Endothelial cell of umbilical vein (primary cell): ENCODE measurements at regions not wholly inside any gene's neighbourhood (a gene's known extent, or its start where the extent isn't known, plus 50 kb on each side); places are given as distances from the start of the nearest gene placed in this dataset.

Experiments used
- BruUV-seq: library from RNA; stranded (reverse); fragments of 400-500 nt; replicated peaks from 2 replicates; lab custom pipeline; 2021; lab: Mats Ljungman, UMichigan
- CTCF ChIA-PET: fragments of 300-600, 350-600 bp; sonication (Branson Sonifier 250); formaldehyde crosslinking; loops from one replicate; lab custom pipeline; 2021; ENCODE audit warnings: antibody characterized with exemption, inconsistent platforms; lab: Charles Lee
- POLR2A ChIA-PET: fragments of 300-600, 350-600 bp; sonication (Branson Sonifier 250); formaldehyde crosslinking; loops from one replicate; lab custom pipeline; 2021; ENCODE audit warnings: antibody characterized with exemption, inconsistent platforms; lab: Charles Lee
- DNase-seq: peaks from one replicate; pipeline ENCODE4 v3.0.0-alpha.2; 2011; ENCODE audit warnings: low read depth, low spot score
- FAIRE-seq: peaks from 2 replicates; lab custom pipeline; 2011; peaks lifted over from hg19 to GRCh38; lab: Jason Lieb, UNC
- H2AFZ ChIP-seq: 2 replicates; pipeline ENCODE4 v1.6.0; 2012; ENCODE audit warnings: low read depth, low read length, control low read depth, inconsistent platforms
- H3K27ac ChIP-seq: 2 replicates; pipeline ENCODE4 v1.5.1; 2011; ENCODE audit warnings: low read depth, mild to moderate bottlenecking, control low read depth, low read length, moderate library complexity; ENCODE audit not compliant: insufficient read depth
- H3K27me3 ChIP-seq, 2 experiments: 2 replicates each; pipeline versions ENCODE4 v1.6.0 to v1.6.1; 2011; ENCODE audit warnings: low read length in 2 of 2, mixed read lengths in 1 of 2; ENCODE audit not compliant: control insufficient read depth in 2 of 2, insufficient read depth in 2 of 2
- H3K36me3 ChIP-seq, 2 experiments: 2 replicates in 1 of 2; 3 replicates in 1 of 2; pipeline ENCODE4 v1.5.1; 2011; ENCODE audit warnings: low read length in 2 of 2, mild to moderate bottlenecking in 1 of 2, moderate library complexity in 1 of 2; ENCODE audit not compliant: control insufficient read depth in 2 of 2, insufficient read depth in 2 of 2; ENCODE audit errors: extremely low read depth in 1 of 2
- H3K4me1 ChIP-seq: 3 replicates; pipeline ENCODE4 v1.5.1; 2011; ENCODE audit warnings: mild to moderate bottlenecking, low read length; ENCODE audit not compliant: control insufficient read depth, insufficient read depth; ENCODE audit errors: extremely low read depth
- H3K4me2 ChIP-seq: 2 replicates; pipeline ENCODE4 v1.6.1; 2011; ENCODE audit warnings: low read length, control low read depth, mixed read lengths; ENCODE audit not compliant: insufficient read depth
- H3K4me3 ChIP-seq, 3 experiments: fragments of 200-600 bp in 1 of 3; sonication (generic), shearing (Covaris generic) in 1 of 3; replicated peaks in 1 of 3; 2 replicates each; pipeline ENCODE4 v1.5.1; 2011 to 2016; ENCODE audit warnings: control low read depth in 3 of 3, low read length in 3 of 3, mild to moderate bottlenecking in 2 of 3, inconsistent platforms in 1 of 3, low read depth in 1 of 3, moderate library complexity in 1 of 3; ENCODE audit not compliant: insufficient read depth in 1 of 3
- H3K79me2 ChIP-seq: 2 replicates; pipeline ENCODE4 v1.6.0; 2012; ENCODE audit warnings: low read length, inconsistent platforms; ENCODE audit not compliant: control insufficient read depth, insufficient read depth
- H3K9ac ChIP-seq: replicated peaks from 2 replicates; pipeline ENCODE3; 2011; ENCODE audit warnings: low read length, control low read depth; ENCODE audit not compliant: insufficient read depth; ENCODE audit errors: extremely low read depth
- H3K9me1 ChIP-seq: replicated peaks from 3 replicates; pipeline ENCODE4 v1.6.0; 2011; ENCODE audit warnings: mild to moderate bottlenecking, low read length; ENCODE audit not compliant: control insufficient read depth, insufficient read depth; ENCODE audit errors: extremely low read depth
- H3K9me3 ChIP-seq: replicated peaks from 2 replicates; pipeline ENCODE4 v1.5.1; 2012; ENCODE audit warnings: low read length, inconsistent platforms; ENCODE audit not compliant: control insufficient read depth, insufficient read depth
- H4K20me1 ChIP-seq: replicated peaks from 2 replicates; pipeline ENCODE3; 2011; ENCODE audit warnings: mild to moderate bottlenecking, low read length; ENCODE audit not compliant: control insufficient read depth, insufficient read depth; ENCODE audit errors: extremely low read depth
- EZH2 ChIP-seq: IDR thresholded peaks from 2 replicates; pipeline ENCODE4 v1.6.1; 2012; ENCODE audit warnings: borderline replicate concordance, low read depth, mild to moderate bottlenecking, moderate library complexity, low read length, inconsistent platforms; ENCODE audit not compliant: severe bottlenecking
- FOS ChIP-seq: IDR thresholded peaks from 2 replicates; pipeline ENCODE4 v1.6.1; 2011; ENCODE audit warnings: mild to moderate bottlenecking, low read length, moderate library complexity, borderline replicate concordance; ENCODE audit not compliant: insufficient read depth
- GATA2 ChIP-seq: IDR thresholded peaks from 2 replicates; pipeline ENCODE4 v1.7.0; 2011; ENCODE audit warnings: low read depth, mild to moderate bottlenecking, moderate library complexity, mixed read lengths, low read length; ENCODE audit not compliant: insufficient read length, insufficient read depth
- JUN ChIP-seq: IDR thresholded peaks from 2 replicates; pipeline ENCODE4 v1.6.1; 2011; ENCODE audit warnings: borderline replicate concordance, low read depth; ENCODE audit not compliant: insufficient read length, insufficient read depth
- MYC ChIP-seq: IDR thresholded peaks from one replicate; pipeline ENCODE4 v1.6.1; 2011; ENCODE audit warnings: mild to moderate bottlenecking, low read depth, low read length
- POLR2A ChIP-seq: IDR thresholded peaks from 2 replicates; pipeline ENCODE4 v1.6.1; 2012; ENCODE audit warnings: low read depth, mild to moderate bottlenecking, control low read depth, low read length
- POLR2AphosphoS5 ChIP-seq: IDR thresholded peaks from 2 replicates; pipeline ENCODE4 v1.6.1; 2012; ENCODE audit warnings: low read depth, mild to moderate bottlenecking, control low read depth, low read length, moderate library complexity; ENCODE audit not compliant: insufficient read depth
- dilution Hi-C: fragments of 300-500 bp; cut with MboI; formaldehyde crosslinking; loops from one replicate; pipeline ENCODE4 v1.15.0; 2019; ENCODE audit warnings: low sequenced_read_pairs; ENCODE audit not compliant: extremely low pct_ligation_motif_present
- intact Hi-C: fragments of 100-400 bp; cut with micrococcal nuclease; formaldehyde crosslinking; loops from one replicate; pipeline ENCODE4 v1.10.0; 2022
- TF ChIP-seq, protein P1 (sequence below): IDR thresholded peaks from 2 replicates; pipeline ENCODE4 v1.6.1; 2011; ENCODE audit not compliant: insufficient read depth, insufficient read length
- TF ChIP-seq, protein P2 (sequence below), 2 donors: IDR thresholded peaks; 1 replicate in 1 of 2; 2 replicates in 1 of 2; pipeline ENCODE4 v1.5.1; 2011; ENCODE audit warnings: low read length in 2 of 2, mild to moderate bottlenecking in 2 of 2, moderate library complexity in 2 of 2, control low read depth in 1 of 2, inconsistent platforms in 1 of 2, low read depth in 1 of 2; ENCODE audit not compliant: insufficient read depth in 1 of 2; ENCODE audit errors: extremely low read depth in 1 of 2

DNA sequence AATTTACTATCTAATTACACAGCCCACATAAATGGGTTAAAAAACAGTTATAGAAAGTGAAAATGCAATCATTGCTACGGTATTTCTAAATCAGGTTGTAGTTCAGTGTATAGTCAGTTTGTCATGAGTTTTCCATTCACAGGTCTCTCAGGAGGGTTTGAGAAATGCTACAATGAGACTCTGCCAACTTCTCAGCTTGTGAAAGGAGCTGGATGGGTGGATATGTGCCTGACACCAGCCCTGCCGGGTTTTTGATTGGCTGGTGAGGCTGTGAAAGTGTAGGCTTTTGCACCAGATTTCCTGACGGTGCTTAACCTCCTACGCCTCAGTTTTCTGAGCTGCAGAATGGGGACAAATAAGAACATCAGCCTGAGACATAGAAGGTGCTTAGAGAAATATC, 102.6 kb upstream of the SMIM21 start:
- H4K20me1 ChIP-seq, result no peaks in the 10 kb centered on the region
- no peaks in the 10 kb centered on the region for H3K9me1 ChIP-seq
- no peak overlapping the region for H3K4me3 ChIP-seq
- no peak for FAIRE-seq
- no peak for TF ChIP-seq POLR2AphosphoS5
- no peak for TF ChIP-seq EZH2
- TF ChIP-seq, protein P1, sequence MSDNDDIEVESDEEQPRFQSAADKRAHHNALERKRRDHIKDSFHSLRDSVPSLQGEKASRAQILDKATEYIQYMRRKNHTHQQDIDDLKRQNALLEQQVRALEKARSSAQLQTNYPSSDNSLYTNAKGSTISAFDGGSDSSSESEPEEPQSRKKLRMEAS, result no peak
- TF ChIP-seq, protein P2, sequence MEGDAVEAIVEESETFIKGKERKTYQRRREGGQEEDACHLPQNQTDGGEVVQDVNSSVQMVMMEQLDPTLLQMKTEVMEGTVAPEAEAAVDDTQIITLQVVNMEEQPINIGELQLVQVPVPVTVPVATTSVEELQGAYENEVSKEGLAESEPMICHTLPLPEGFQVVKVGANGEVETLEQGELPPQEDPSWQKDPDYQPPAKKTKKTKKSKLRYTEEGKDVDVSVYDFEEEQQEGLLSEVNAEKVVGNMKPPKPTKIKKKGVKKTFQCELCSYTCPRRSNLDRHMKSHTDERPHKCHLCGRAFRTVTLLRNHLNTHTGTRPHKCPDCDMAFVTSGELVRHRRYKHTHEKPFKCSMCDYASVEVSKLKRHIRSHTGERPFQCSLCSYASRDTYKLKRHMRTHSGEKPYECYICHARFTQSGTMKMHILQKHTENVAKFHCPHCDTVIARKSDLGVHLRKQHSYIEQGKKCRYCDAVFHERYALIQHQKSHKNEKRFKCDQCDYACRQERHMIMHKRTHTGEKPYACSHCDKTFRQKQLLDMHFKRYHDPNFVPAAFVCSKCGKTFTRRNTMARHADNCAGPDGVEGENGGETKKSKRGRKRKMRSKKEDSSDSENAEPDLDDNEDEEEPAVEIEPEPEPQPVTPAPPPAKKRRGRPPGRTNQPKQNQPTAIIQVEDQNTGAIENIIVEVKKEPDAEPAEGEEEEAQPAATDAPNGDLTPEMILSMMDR (IDR thresholded peaks at IDR 0.05; ENCODE audit: extremely low read depth in 1 of 2, insufficient read depth in 1 of 2, low read depth in 1 of 2, low read length in 2 of 2), result no peak
- no peak for TF ChIP-seq MYC
- TF ChIP-seq JUN, result no peak
- no peak for TF ChIP-seq GATA2
- TF ChIP-seq POLR2A, result no peak
- no peak for TF ChIP-seq FOS
- ChIA-PET CTCF (no interaction called here), POLR2A (no interaction called here)
- dilution Hi-C loops, result no loop called here
- DNase-seq, result no peak
- H2AFZ ChIP-seq, result no peak overlapping the region
- no peaks in the 10 kb centered on the region for H3K4me1 ChIP-seq
- no peak overlapping the region for H3K4me2 ChIP-seq
- no peaks in the 10 kb centered on the region for H3K9me3 ChIP-seq
- no peak overlapping the region for H3K9ac ChIP-seq
- intact Hi-C loops, result no loop called here
- no peaks in the 10 kb centered on the region for H3K36me3 ChIP-seq
- H3K27me3 ChIP-seq, result no peaks in the 10 kb centered on the region
- no peak overlapping the region for H3K27ac ChIP-seq
- no peaks in the 10 kb centered on the region for H3K79me2 ChIP-seq
- no TSS peak for BruUV-seq
